ENCODE measurements at regions not wholly inside any gene's neighbourhood (a gene's known extent, or its start where the extent isn't known, plus 50 kb on each side); places are given as distances from the start of the nearest gene placed in this dataset.

DNA sequence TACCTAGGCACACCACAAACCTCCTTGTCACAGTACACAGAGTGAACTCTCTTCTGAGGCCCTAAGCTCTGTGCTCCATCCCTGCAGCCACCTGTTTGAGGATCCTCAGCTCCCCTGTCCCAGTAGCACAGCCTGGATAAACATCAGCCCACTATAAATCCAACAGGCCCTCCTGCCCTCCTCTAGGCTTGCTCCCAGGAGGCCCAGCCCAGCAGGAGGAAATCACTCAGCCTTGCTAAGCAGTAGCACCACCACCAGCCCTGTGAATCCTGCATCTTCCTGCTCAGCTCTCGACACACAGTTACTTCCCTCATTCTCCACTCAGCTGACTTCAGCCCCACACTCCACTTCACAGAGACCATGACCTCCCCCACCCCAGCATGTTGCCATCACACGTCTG, 273.9 kb downstream of the BCOR start:
- TF ChIP-seq, protein P1, sequence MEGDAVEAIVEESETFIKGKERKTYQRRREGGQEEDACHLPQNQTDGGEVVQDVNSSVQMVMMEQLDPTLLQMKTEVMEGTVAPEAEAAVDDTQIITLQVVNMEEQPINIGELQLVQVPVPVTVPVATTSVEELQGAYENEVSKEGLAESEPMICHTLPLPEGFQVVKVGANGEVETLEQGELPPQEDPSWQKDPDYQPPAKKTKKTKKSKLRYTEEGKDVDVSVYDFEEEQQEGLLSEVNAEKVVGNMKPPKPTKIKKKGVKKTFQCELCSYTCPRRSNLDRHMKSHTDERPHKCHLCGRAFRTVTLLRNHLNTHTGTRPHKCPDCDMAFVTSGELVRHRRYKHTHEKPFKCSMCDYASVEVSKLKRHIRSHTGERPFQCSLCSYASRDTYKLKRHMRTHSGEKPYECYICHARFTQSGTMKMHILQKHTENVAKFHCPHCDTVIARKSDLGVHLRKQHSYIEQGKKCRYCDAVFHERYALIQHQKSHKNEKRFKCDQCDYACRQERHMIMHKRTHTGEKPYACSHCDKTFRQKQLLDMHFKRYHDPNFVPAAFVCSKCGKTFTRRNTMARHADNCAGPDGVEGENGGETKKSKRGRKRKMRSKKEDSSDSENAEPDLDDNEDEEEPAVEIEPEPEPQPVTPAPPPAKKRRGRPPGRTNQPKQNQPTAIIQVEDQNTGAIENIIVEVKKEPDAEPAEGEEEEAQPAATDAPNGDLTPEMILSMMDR (IDR thresholded peaks at IDR 0.05 in 8 of 11, conservative IDR thresholded peaks at IDR 0.05 in 3 of 11), result no peak
- no peak for TF ChIP-seq POLR2A (IDR thresholded peaks at IDR 0.05)
- no peak for TF ChIP-seq POLR2AphosphoS5 (IDR thresholded peaks at IDR 0.05)

Data from spleen (tissue), 7 donors.